KBM-7 (cell line): ENCODE measurements at regions not wholly inside any gene's neighbourhood (a gene's known extent, or its start where the extent isn't known, plus 50 kb on each side); places are given as distances from the start of the nearest gene placed in this dataset.

Source experiments
- DNase-seq: peaks from one replicate; pipeline ENCODE4 v3.0.0-alpha.2; 2015
- in situ Hi-C: fragments of 300-500 bp; cut with MboI; formaldehyde crosslinking; loops from 2 replicates; pipeline ENCODE4 v1.14.3; 2020; ENCODE audit warnings: low sequenced_read_pairs, low pct_unique_long_range_greater_than_20kb, mixed read lengths

DNA sequence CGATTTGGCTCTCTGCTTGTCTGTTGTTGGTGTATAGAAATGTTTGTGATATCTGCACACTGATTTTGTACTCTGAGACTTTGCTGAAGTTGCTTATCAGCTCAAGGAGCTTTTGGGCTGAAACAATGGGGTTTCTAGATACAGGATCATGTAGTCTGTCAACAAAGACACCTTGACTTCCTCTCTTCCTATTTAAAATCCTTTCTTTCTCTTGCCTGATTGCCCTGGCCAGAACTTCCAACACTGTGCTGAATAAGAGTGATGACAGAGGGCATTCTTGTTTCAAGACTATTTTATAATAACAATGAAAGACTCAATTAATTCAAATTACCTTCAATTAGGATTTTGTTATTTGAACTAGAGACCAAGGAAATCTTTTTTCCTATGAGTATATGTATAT, 692.5 kb downstream of the PRR16 start:
- no peak for DNase-seq
- in situ Hi-C loops, result no loop called here

DNA sequence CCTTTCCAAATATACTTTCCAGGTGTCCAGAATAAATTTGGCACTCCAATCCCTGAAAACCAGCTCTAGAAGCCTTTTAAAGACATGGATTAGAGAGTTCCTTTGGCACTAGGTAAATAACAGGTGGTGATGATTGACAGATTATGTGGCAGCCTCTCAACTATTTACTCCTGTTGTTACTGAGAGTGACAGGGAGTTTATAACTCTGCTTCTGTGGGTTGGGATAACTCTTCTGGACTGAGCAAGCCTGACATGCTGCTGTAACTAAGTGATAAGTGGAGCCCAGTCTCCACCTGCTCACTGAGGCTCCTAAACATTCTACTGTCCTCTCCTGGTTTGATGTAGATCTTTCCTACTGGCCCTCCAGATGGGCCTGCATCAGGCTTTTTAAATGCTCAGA, 693.2 kb upstream of the FTMT start:
- no peak for DNase-seq
- in situ Hi-C loops, result no loop called here

DNA sequence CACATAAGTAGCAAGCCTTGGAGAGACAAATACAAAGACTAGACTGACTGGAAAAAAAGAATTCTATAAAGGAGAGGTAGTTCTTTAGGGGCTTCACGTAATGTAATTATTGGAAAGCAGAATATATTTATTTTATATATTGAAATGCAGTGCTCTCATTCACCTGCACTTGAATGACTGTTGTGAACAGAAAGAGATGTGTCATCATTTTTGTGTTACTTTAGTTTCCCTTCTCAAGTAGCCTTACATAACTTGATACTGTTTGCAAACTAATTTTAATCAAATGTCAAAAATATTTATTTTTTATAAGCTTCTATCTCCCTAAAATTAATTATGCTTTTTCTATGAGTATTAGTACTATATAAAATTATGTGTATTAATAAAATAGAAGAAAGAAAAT, 691.1 kb upstream of the FTMT start:
- in situ Hi-C loops, result no loop called here
- no peak for DNase-seq

DNA sequence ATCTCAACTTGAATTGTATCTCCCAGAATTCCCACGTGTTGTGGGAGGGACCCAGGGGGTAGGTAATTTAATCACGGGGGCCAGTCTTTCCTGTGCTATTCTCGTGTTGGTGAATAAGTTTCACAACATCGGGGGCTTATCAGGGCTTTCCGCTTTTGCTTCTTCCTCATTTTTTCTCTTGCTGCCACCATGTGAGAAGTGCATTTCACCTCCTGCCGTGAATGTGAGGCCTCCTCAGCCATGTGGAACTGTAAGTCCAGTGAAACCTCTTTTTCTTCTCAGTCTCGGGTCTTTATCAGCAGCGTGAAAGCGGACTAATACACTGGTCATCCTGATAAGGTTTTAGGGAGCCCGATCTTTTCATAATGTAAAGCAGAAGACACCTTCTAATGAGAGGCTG, 687.0 kb upstream of the FTMT start:
- in situ Hi-C loops, result no loop called here
- peak; percentile 97 for DNase-seq

DNA sequence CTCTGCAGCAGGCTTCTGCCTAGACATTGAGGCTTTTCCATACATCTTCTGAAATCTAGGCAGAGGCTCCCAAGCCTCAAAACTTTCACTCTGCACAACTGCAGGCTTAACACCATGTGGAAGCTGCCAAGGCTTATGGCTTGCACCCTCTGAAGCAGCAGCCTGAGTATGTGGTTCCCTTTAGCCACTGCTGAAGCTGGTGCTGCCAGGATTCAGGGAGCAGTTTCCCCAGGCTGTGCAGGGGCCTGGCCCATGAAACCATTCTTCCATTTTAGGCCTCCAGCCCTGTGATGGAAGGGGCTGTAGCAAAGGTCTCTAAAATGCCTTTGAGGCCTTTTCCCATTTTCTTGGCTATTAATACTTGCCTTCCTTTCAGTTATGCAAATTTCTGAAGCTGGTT, 680.3 kb upstream of the FTMT start:
- in situ Hi-C loops, result no loop called here
- no peak for DNase-seq

DNA sequence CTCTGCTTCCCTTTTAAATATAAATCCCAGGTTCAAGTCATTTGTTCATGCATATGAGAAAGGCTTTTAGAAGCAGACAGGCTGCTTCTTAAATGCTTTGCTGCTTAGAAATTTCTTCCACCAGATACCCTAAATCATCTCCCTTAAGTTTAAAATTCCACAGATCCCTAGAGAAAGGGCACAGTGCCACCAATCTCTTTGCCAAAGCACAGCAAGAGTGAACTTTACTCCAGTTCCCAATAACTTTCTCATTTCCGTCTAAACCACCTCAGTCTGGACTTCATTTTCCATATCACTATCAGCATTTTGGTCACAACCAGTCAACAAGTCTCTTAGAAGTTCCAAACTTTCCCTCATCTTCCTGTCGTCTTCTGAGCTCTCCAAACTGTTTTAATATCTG, 679.8 kb upstream of the FTMT start:
- in situ Hi-C loops, result no loop called here
- DNase-seq, result no peak

DNA sequence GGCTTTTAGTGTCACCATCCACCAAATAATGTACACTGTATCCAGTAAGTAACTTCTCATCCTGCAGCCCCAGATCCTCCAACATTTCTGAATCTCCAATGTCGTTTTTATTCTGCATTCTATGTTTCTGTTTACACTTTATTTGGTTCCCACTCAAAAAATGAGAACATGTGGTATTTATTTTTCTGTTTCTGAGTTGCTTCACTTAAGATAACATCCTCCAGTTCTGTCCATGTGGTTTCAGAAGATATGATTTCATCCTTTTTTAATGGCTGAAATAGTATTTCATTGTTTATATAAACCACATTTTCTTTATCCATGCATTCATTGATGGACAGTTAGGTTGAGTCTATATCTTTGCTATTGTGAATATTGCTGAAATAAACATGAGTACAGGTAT, 677.3 kb upstream of the FTMT start:
- in situ Hi-C loops, result no loop called here
- DNase-seq, result no peak

DNA sequence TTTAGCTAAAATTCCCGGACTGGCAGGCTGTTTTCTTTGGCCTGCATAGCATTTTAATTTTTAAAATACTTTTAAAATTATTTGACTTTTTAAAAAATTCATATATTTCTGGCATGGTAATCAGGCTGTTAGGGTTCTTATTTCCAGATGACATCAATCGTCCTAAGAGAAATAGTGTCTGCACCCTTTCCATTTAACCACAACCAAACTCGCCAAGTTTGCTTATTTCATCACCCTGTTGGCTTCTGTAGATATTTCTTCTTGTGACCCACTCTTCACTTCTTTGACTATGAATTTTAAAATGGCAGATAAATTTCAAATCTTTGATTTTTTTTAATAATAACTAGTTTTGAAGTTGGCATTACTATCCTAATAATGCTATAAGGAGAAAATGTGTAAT, 675.7 kb upstream of the FTMT start:
- in situ Hi-C loops, result no loop called here
- no peak for DNase-seq

DNA sequence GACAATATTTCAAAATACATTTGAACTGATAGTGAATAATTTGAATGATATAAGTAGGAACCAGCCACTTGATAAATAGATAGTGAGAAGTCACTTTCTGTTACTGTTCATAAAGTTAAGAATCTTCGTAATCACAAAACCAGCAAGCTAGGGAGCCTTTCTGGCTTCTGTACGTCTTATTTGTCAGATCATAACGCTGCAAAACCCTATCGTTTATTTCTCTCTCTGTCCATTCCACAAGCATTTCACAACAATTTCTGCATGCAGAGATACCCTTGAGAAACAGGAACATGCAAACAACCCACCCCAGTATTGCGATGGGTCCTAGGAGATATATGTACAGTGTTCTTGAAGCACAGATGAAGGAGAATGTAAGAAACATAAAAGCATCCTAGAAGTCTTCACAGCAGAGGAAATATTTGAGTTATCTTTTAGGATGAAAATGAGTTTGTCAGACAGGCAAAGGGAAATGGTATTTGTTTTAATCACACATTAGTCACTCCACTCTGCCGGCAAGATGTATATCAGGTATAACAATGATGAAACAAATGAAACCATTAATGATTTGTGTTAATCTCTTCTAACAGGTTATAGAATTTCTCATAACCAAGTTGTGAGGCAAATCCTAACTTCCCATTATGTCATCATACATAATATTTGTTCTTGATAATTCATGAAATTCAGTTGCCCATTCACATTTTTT, 668.7 kb upstream of the FTMT start:
- in situ Hi-C loops, result no loop called here
- DNase-seq, result no peak

DNA sequence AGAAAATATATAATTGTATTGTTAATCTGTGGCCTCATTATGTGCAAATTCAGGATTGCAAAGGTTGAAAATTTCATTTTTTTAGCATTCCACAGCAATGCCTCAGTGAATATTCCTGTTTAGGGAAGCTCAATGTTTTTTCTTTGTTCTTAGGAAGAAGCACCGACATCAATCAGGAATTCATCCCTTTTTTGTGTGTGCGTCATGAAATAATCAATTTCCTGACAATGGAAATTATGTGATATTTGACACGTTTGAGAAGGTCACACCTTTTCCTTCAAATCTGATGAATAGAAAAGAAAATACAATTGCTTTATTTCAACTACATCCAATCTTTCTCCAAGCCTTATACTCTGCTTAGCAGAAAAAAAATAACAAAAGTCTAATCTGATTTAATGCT, 662.8 kb upstream of the FTMT start:
- in situ Hi-C loops, result no loop called here
- no peak for DNase-seq

DNA sequence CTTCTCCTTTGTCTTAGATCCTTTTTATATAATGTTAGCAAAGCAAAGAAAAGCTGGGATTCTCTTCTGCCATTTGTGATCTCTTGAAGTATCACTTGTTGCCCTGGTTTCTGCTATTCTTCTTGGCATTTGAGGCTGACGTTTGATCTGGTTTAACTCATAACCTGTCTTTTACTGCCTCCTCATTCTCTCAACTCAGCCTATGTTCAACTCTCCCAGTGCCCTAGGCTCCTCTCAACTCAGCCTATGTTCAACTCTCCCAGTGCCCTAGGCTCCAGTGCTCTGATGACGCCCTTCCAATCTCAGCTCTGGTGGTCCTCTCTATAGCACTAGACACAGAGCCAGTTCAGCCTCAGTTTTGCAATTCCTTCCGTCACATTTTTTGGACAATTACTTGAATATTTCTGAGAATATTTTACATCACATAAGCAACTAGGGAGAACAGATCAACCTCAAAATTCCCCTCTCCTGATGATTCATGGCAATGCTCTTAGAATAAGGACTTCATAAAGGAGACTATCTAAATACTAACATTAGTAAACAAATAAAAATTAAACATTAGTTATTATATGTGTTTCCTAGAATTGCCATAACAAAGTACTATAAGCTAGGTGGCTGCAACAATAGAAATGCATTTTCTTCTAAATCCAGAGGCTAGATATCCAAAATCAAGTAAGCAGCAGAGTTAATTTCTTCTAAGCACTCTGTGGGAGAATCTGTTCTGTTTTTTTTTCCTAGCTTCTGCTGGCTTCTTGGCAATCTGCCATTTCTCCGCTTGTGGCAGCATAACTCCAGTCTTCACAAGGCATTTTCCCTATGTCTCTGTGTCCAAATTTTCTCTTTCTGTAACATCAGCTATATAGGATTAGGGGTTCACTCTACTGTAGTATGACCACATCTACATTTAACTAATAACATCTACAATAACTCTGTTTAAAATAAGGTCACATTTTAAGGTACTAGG, 662.1 kb upstream of the FTMT start:
- in situ Hi-C loops, result no loop called here
- DNase-seq, result peak; percentile 66

DNA sequence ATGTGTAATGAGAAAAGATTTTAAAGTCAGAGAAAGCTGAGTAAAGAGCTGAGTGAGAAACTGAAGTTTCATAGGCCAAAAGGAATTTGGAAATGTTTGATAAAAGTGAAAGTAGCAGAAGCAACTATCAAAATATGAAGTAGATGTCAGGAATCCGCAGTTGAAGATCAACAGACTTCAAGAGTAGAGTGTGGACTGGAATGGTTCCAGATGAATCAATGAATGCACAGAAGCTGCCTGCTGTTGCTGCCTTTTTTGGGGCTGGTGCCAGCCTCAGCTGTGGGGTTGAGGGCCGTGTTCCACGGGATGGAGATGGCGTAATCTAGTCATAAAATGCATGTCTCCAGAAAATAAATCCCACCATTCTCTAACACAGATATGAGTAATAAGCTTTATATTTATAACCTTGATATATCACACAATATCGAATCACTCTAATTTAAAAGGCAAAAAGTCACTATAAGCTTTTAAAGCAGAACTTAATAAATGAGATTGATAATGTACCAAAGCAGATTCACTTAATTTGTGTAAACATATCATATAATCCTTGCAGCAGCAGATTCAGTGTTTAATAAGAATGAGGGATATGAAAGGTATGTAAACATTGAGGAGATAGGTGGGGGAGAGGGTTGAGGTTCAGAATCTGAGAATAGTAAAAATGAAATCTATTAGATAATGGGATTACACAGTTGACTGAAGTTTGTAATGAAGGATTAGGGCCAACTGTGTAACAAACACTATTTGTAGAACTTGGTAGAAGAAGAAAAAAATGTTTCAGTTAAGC, 652.3 kb upstream of the FTMT start:
- DNase-seq, result no peak
- in situ Hi-C loops, result no loop called here

DNA sequence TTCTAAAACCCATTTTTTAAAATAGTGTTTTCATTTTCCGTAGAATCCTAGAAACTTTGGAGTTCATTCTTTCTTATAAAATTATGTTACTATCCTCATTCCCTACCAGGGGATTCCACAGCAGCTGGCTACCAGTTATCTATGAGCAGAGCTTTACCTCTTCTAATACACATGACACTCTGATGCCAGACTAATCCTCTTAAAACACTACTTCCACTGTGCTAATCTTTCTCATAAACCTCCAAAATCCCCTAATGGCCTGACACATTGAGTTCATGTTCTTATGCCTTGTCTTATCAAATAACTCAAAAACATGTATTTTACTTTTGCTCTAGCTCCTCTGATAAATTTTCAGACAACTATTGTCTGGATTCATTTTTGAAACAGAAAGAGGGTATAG, 633.6 kb upstream of the FTMT start:
- in situ Hi-C loops, result no loop called here
- DNase-seq, result no peak

DNA sequence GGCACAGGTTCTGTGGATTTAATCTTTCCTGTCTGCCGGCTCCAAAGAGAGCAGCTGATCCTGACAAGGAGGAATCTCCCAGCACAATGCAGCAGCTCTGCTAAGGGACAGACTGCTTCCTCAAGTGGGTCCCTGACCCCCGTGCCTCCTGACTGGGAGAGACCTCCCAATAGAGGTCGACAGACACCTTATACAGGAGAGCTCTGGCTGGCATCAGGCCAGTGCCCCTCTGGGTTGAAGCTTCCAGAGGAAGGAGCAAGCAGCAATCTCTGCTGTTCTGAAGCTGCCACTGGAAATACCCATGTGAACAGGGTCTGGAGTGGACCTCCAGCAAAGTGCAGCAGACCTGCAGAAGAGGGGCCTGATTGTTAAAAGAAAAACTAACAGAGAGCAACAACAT, 630.2 kb upstream of the FTMT start:
- in situ Hi-C loops, result no loop called here

DNA sequence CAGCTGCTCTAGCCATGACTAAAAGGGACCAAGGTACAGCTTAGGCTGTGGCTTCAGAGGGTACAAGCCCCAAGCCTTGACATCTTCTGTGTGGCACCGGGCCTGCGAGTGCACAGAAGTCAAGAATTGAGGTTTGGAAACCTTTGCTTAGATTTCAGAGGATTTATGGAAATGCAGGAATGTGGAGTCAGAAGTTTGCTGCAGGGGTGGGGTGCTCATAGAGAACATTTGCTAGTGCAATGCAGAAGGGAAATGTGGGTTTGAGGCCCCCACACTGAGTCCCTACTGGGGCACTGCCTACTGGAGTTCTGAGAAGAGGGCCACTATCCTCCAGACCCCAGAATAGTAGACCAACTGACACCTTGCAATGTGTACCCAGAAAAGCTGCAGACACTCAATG, 624.9 kb upstream of the FTMT start:
- in situ Hi-C loops, result no loop called here
- DNase-seq, result no peak

More for the DNA sequence above, 630.2 kb upstream of the FTMT start:
- DNase-seq, result no peak

DNA sequence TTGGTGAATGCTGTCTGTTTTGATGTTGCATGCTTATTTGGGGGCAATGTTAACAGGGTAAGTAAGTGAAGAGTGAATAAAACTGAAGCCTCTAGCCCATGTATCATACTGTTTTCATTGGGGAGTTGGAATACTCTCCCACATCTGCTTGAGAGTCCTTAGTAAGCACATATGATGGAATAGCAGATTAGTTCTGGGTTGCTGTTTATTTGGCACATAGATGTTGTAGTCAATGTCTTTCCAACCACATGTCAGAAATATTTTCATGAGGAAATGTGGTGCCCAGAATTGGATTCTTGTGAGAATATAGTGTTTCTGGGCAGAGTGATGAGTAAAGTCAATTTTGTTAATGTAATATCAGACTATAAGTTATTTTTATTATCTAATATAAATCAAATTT, 611.7 kb upstream of the FTMT start:
- DNase-seq, result no peak
- in situ Hi-C loops, result no loop called here

DNA sequence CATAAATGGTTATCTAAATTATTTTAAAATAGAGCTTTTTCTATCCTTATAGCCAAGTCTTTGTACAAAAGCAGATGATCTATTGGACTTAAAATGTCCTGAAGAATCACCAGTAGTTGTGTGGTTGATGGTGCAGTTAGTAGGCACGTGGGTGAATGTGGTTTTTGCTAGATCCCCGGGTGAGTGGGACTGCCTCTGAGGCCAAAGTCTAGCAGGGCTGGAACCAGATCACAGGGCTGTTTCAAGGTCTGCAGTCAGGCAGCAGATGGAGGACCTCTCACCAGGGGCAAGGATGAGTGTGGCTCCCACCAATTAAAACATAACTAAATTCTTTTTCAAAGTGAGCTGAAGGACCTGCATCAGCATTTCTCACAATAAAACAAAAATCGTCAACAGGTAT, 604.7 kb upstream of the FTMT start:
- in situ Hi-C loops, result no loop called here
- no peak for DNase-seq

DNA sequence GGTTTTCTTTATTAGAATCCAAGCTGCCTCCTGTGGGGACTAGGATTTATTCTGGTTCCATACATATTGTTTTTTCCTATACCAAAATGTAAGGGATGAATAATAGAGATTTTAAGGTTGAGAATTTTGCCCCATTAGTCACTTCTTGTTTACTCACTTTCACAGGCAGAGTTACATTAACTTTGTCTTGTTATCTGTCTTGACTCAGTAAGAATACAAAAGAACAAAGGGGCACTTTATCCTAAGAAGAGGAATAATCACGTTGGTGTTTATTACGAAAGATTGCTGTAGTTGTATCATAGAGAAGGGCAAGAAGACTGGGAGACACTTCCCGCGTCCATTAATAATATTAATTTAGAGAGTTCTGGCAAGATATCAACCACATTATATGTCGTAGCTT, 599.7 kb upstream of the FTMT start:
- no peak for DNase-seq
- in situ Hi-C loops, result no loop called here

DNA sequence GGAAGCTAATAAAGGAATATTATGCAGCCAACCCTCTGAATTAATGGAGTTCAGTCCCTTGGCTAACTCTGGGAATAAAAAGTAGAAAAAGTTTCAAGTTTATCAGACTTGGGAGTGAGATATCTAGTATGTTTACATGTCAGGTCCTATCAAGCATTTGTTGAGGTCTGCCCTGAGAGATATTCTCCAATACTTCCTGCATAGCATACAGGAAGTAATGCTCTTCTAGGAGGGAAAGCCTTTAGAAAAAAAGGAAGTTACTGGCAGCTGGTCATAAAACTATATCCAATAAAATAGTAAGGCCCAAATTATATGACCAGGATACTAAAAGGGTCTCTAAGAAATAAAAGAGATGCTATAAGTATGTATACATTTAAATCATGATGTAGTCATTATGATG, 594.1 kb upstream of the FTMT start:
- in situ Hi-C loops, result no loop called here
- DNase-seq, result peak; percentile 60

DNA sequence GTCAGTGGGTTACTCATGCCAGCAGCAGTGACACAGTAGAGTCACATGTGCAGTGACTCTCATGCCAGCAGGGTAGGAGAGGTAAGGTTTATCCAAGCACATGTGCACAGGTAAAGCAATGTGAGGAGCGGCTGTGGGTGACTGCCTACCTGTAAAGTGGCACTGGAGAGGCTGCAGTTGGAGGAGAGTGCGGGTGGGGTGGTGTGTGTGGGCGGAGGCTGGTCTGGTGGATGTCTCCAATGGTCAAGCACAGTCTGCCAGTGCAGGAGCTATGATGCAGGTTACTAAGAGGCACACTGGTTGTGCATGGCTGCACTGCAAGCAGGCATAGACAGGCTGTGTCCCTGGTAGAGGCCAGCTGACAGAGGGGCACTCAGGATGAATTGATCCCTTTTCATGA, 588.2 kb upstream of the FTMT start:
- in situ Hi-C loops, result no loop called here
- DNase-seq, result no peak
